HepG2 (cell line): ENCODE measurements at regions not wholly inside any gene's neighbourhood (a gene's known extent, or its start where the extent isn't known, plus 50 kb on each side); places are given as distances from the start of the nearest gene placed in this dataset.
A peak's percentile ranks its signal among the peaks of the same experiment; 100 is the strongest.

Experiments
- FOXM1 ChIP-seq: sonication (generic); formaldehyde crosslinking; IDR thresholded peaks from 2 replicates; pipeline ENCODE4 v1.5.0; 2020; ENCODE audit warnings: missing genetic modification reagents
- GFI1 ChIP-seq: sonication (generic); formaldehyde crosslinking; IDR thresholded peaks from 2 replicates; pipeline ENCODE4 v1.5.0; 2020; ENCODE audit warnings: missing genetic modification reagents, mild to moderate bottlenecking, borderline replicate concordance
- HNF4A ChIP-seq: sonication (generic); formaldehyde crosslinking; IDR thresholded peaks from 2 replicates; pipeline ENCODE4 v1.4.0; 2020; ENCODE audit warnings: missing genetic modification reagents
- NCOA5 ChIP-seq: sonication (generic); formaldehyde crosslinking; IDR thresholded peaks from 2 replicates; pipeline ENCODE4 v1.4.0; 2020; ENCODE audit warnings: missing genetic modification reagents
- NKX3-1 ChIP-seq: sonication (generic); formaldehyde crosslinking; IDR thresholded peaks from 2 replicates; pipeline ENCODE4 v1.5.0; 2020; ENCODE audit warnings: missing genetic modification reagents
- NR2F6 ChIP-seq, 2 experiments: IDR thresholded peaks; 2 replicates each; pipeline ENCODE4 v1.6.1; 2016; ENCODE audit warnings: antibody characterized with exemption in 1 of 2, mild to moderate bottlenecking in 1 of 2
- ZFX ChIP-seq: sonication (generic); formaldehyde crosslinking; IDR thresholded peaks from 2 replicates; pipeline ENCODE4 v1.4.0; 2020; ENCODE audit warnings: mild to moderate bottlenecking, low read depth, missing genetic modification reagents, moderate library complexity
- ZNF441 ChIP-seq: sonication (generic); formaldehyde crosslinking; IDR thresholded peaks from 2 replicates; pipeline ENCODE4 v1.7.0; 2021; ENCODE audit warnings: missing genetic modification reagents, borderline replicate concordance
- ZNF605 ChIP-seq: sonication (generic); formaldehyde crosslinking; IDR thresholded peaks from 2 replicates; pipeline ENCODE4 v1.8.0; 2022; ENCODE audit warnings: mild to moderate bottlenecking, missing genetic modification reagents
- ZSCAN22 ChIP-seq: sonication (generic); formaldehyde crosslinking; IDR thresholded peaks from 2 replicates; pipeline ENCODE4 v1.4.0; 2020; ENCODE audit warnings: mild to moderate bottlenecking, missing genetic modification reagents
- TF ChIP-seq, protein P1 (sequence below): sonication (generic); formaldehyde crosslinking; IDR thresholded peaks from 2 replicates; pipeline ENCODE4 v1.4.0; 2020; ENCODE audit warnings: mild to moderate bottlenecking, low read depth, missing genetic modification reagents
- TF ChIP-seq, protein P2 (sequence below): sonication (generic); formaldehyde crosslinking; IDR thresholded peaks from 2 replicates; pipeline ENCODE4 v1.5.1; 2020; ENCODE audit warnings: mild to moderate bottlenecking, missing genetic modification reagents, moderate library complexity
- TF ChIP-seq, protein P3 (sequence below): sonication (generic); formaldehyde crosslinking; IDR thresholded peaks from 2 replicates; pipeline ENCODE4 v1.4.0; 2020; ENCODE audit warnings: mild to moderate bottlenecking, missing genetic modification reagents
- TF ChIP-seq, protein P4 (sequence below): sonication (generic); formaldehyde crosslinking; IDR thresholded peaks from 2 replicates; pipeline ENCODE4 v1.4.0; 2020; ENCODE audit warnings: missing genetic modification reagents, mild to moderate bottlenecking, borderline replicate concordance
- TF ChIP-seq, protein P5 (sequence below): sonication (generic); formaldehyde crosslinking; IDR thresholded peaks from 2 replicates; pipeline ENCODE4 v1.4.0; 2020; ENCODE audit warnings: mild to moderate bottlenecking, missing genetic modification reagents, borderline replicate concordance

DNA sequence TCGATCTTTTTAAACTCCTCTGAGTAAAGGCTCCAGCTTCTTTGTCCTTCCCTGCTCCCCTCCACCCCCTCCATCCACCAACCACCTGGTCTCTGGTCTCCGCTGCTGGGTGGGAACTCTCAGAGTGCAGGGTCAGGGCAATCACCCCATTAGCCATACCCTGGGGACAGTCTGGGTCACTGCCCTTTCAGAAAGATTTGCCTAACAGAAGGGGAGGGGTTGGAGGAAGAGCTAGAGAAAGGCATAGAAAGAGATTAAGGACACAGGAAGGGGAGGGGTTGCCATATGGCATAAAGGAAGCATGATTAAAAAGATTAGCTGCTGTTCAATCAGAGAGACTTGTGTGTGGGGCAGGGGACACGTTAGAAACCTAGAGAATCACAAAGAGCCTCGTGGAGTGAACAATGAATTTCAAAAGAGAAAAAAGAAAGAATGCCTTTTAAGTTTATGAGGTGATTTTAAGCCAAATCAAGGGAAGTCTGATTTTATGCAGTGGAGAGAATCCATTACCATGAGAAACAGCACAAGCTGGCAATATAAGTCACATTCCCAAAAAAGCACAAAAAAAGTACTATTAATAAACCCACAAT, 115.5 kb upstream of the ACSL4 start (continued):
- TF ChIP-seq ZFX (CRISPR knock-in tag) (0 out of 2 replicates have a peak, but pooled peaks have one; percentile 14), NCOA5 (CRISPR knock-in tag) (no peak), ZNF441 (CRISPR knock-in tag) (no peak), HNF4A (CRISPR knock-in tag) (peak; percentile 59), FOXM1 (CRISPR knock-in tag) (no peak), GFI1 (CRISPR knock-in tag) (0 out of 2 replicates have a peak, but pooled peaks have one; percentile 40), NKX3-1 (CRISPR knock-in tag) (no peak), ZNF605 (CRISPR knock-in tag) (no peak), ZSCAN22 (no peak), NR2F6 (IDR thresholded peaks at IDR 0.05) (peak; percentile 80), NR2F6 (CRISPR knock-in tag; IDR thresholded peaks at IDR 0.05) (peak; percentile 85)
- TF ChIP-seq, protein P1, sequence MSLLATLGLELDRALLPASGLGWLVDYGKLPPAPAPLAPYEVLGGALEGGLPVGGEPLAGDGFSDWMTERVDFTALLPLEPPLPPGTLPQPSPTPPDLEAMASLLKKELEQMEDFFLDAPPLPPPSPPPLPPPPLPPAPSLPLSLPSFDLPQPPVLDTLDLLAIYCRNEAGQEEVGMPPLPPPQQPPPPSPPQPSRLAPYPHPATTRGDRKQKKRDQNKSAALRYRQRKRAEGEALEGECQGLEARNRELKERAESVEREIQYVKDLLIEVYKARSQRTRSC (CRISPR knock-in tag): no peak
- TF ChIP-seq, protein P2, sequence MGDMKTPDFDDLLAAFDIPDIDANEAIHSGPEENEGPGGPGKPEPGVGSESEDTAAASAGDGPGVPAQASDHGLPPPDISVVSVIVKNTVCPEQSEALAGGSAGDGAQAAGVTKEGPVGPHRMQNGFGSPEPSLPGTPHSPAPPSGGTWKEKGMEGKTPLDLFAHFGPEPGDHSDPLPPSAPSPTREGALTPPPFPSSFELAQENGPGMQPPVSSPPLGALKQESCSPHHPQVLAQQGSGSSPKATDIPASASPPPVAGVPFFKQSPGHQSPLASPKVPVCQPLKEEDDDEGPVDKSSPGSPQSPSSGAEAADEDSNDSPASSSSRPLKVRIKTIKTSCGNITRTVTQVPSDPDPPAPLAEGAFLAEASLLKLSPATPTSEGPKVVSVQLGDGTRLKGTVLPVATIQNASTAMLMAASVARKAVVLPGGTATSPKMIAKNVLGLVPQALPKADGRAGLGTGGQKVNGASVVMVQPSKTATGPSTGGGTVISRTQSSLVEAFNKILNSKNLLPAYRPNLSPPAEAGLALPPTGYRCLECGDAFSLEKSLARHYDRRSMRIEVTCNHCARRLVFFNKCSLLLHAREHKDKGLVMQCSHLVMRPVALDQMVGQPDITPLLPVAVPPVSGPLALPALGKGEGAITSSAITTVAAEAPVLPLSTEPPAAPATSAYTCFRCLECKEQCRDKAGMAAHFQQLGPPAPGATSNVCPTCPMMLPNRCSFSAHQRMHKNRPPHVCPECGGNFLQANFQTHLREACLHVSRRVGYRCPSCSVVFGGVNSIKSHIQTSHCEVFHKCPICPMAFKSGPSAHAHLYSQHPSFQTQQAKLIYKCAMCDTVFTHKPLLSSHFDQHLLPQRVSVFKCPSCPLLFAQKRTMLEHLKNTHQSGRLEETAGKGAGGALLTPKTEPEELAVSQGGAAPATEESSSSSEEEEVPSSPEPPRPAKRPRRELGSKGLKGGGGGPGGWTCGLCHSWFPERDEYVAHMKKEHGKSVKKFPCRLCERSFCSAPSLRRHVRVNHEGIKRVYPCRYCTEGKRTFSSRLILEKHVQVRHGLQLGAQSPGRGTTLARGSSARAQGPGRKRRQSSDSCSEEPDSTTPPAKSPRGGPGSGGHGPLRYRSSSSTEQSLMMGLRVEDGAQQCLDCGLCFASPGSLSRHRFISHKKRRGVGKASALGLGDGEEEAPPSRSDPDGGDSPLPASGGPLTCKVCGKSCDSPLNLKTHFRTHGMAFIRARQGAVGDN: peak; percentile 46; the same call in 1 of the 2 replicates
- TF ChIP-seq, protein P3, sequence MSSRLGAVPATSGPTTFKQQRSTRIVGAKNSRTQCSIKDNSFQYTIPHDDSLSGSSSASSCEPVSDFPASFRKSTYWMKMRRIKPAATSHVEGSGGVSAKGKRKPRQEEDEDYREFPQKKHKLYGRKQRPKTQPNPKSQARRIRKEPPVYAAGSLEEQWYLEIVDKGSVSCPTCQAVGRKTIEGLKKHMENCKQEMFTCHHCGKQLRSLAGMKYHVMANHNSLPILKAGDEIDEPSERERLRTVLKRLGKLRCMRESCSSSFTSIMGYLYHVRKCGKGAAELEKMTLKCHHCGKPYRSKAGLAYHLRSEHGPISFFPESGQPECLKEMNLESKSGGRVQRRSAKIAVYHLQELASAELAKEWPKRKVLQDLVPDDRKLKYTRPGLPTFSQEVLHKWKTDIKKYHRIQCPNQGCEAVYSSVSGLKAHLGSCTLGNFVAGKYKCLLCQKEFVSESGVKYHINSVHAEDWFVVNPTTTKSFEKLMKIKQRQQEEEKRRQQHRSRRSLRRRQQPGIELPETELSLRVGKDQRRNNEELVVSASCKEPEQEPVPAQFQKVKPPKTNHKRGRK (CRISPR knock-in tag): no peak
- TF ChIP-seq, protein P4, sequence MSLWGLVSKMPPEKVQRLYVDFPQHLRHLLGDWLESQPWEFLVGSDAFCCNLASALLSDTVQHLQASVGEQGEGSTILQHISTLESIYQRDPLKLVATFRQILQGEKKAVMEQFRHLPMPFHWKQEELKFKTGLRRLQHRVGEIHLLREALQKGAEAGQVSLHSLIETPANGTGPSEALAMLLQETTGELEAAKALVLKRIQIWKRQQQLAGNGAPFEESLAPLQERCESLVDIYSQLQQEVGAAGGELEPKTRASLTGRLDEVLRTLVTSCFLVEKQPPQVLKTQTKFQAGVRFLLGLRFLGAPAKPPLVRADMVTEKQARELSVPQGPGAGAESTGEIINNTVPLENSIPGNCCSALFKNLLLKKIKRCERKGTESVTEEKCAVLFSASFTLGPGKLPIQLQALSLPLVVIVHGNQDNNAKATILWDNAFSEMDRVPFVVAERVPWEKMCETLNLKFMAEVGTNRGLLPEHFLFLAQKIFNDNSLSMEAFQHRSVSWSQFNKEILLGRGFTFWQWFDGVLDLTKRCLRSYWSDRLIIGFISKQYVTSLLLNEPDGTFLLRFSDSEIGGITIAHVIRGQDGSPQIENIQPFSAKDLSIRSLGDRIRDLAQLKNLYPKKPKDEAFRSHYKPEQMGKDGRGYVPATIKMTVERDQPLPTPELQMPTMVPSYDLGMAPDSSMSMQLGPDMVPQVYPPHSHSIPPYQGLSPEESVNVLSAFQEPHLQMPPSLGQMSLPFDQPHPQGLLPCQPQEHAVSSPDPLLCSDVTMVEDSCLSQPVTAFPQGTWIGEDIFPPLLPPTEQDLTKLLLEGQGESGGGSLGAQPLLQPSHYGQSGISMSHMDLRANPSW: no peak
- TF ChIP-seq, protein P5, sequence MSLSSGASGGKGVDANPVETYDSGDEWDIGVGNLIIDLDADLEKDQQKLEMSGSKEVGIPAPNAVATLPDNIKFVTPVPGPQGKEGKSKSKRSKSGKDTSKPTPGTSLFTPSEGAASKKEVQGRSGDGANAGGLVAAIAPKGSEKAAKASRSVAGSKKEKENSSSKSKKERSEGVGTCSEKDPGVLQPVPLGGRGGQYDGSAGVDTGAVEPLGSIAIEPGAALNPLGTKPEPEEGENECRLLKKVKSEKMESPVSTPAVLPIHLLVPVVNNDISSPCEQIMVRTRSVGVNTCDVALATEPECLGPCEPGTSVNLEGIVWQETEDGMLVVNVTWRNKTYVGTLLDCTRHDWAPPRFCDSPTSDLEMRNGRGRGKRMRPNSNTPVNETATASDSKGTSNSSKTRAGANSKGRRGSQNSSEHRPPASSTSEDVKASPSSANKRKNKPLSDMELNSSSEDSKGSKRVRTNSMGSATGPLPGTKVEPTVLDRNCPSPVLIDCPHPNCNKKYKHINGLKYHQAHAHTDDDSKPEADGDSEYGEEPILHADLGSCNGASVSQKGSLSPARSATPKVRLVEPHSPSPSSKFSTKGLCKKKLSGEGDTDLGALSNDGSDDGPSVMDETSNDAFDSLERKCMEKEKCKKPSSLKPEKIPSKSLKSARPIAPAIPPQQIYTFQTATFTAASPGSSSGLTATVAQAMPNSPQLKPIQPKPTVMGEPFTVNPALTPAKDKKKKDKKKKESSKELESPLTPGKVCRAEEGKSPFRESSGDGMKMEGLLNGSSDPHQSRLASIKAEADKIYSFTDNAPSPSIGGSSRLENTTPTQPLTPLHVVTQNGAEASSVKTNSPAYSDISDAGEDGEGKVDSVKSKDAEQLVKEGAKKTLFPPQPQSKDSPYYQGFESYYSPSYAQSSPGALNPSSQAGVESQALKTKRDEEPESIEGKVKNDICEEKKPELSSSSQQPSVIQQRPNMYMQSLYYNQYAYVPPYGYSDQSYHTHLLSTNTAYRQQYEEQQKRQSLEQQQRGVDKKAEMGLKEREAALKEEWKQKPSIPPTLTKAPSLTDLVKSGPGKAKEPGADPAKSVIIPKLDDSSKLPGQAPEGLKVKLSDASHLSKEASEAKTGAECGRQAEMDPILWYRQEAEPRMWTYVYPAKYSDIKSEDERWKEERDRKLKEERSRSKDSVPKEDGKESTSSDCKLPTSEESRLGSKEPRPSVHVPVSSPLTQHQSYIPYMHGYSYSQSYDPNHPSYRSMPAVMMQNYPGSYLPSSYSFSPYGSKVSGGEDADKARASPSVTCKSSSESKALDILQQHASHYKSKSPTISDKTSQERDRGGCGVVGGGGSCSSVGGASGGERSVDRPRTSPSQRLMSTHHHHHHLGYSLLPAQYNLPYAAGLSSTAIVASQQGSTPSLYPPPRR: peak; percentile 78; the same call in 1 of the 2 replicates
